ENCODE measurements at regions not wholly inside any gene's neighbourhood (a gene's known extent, or its start where the extent isn't known, plus 50 kb on each side); places are given as distances from the start of the nearest gene placed in this dataset.
A peak's percentile ranks its signal among the peaks of the same experiment; 100 is the strongest.

DNA sequence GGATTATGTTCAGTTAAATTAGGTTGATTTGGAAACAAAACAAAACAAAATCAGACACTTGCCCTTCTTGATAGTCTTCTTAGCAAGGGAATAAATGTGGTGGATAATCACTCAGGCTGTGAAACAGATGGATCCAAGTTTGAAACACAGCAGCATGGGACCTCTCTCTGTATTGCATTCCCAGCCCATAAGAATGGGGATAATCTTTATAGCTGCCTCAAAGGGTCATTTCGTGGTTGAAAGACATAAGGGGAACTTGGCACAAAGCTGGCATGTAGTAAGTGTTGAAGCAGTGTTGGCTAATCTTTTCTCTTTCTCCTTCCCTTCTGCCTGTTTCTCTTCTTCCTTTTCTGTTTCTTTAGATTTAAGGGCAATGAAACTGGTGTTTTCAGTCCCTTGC is 333.9 kb upstream of the TLE4 start:
- TF ChIP-seq, protein P1, sequence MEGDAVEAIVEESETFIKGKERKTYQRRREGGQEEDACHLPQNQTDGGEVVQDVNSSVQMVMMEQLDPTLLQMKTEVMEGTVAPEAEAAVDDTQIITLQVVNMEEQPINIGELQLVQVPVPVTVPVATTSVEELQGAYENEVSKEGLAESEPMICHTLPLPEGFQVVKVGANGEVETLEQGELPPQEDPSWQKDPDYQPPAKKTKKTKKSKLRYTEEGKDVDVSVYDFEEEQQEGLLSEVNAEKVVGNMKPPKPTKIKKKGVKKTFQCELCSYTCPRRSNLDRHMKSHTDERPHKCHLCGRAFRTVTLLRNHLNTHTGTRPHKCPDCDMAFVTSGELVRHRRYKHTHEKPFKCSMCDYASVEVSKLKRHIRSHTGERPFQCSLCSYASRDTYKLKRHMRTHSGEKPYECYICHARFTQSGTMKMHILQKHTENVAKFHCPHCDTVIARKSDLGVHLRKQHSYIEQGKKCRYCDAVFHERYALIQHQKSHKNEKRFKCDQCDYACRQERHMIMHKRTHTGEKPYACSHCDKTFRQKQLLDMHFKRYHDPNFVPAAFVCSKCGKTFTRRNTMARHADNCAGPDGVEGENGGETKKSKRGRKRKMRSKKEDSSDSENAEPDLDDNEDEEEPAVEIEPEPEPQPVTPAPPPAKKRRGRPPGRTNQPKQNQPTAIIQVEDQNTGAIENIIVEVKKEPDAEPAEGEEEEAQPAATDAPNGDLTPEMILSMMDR (IDR thresholded peaks at IDR 0.05; ENCODE audit: insufficient read depth, low read depth, low read length), result no peak
- DNase-seq (ENCODE audit: low read depth), result peak; percentile 30
- H3K4me3 ChIP-seq (ENCODE audit: low read depth, low read length), result no peak overlapping the region

DNA sequence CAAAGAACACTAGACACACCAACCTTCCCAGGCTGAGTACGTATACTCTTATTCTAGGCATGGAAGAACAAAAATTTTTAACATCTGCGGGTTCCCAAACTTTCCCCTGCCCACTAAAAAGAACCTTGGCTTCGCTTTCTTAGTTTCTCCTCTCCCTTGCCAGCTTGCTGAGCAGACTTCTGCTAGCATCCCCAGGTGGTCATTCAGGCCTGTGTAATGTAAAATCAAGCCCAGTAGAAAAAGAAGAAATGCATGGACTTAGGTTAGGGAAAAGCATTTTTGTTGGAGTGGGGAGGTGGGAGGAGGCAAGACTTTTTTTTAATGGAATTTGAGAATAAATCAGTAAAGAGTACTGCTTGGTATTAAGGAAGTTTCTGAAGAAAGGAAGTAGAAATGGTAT is 331.0 kb upstream of the TLE4 start:
- H3K4me3 ChIP-seq (ENCODE audit: low read depth, low read length), result no peak overlapping the region
- no peak for DNase-seq (ENCODE audit: low read depth)
- TF ChIP-seq, protein P1 (IDR thresholded peaks at IDR 0.05; ENCODE audit: insufficient read depth, low read depth, low read length), result no peak

DNA sequence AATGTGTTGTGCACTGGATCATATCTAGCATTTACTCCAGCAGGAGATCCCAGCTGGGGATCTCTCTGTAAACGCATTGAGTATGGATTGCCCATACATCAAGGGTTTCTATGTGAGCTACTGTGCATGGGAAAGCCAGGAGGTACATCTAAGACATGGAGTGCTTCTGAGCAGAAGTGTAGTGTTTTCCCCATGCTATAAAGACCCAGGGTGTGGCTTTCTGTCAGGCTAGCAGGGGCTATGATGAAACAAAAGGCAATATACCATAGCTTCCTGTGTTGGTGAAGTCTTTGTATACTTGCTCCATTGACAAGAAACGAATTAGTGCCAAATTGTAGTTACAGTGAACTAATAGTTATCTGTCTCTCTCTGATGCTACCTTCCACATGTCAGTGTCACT is 329.3 kb upstream of the TLE4 start:
- H3K4me3 ChIP-seq (ENCODE audit: low read depth, low read length), result no peak overlapping the region
- TF ChIP-seq, protein P1 (IDR thresholded peaks at IDR 0.05; ENCODE audit: insufficient read depth, low read depth, low read length), result no peak
- no peak for DNase-seq (ENCODE audit: low read depth)

DNA sequence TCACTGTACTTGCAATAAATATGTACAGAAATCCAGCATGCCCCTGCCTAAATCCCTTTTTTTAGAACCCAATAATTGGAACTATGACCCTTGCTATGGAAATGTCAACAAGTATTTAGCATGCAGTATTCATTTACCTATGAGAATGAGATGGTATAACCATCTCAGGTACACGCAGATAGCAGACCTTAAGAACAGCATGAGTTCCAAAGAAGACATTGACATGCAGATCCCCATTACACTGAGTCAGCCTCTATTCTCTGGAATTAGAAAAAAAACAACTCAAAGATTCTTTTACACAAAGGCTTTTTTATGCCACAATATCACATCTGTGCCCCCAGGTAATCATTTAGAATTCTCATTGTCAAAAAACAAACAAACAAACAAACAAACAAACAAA is 325.6 kb upstream of the TLE4 start:
- H3K4me3 ChIP-seq (ENCODE audit: low read depth, low read length), result no peak overlapping the region
- TF ChIP-seq, protein P1 (IDR thresholded peaks at IDR 0.05; ENCODE audit: insufficient read depth, low read depth, low read length), result no peak
- DNase-seq (ENCODE audit: low read depth), result no peak

DNA sequence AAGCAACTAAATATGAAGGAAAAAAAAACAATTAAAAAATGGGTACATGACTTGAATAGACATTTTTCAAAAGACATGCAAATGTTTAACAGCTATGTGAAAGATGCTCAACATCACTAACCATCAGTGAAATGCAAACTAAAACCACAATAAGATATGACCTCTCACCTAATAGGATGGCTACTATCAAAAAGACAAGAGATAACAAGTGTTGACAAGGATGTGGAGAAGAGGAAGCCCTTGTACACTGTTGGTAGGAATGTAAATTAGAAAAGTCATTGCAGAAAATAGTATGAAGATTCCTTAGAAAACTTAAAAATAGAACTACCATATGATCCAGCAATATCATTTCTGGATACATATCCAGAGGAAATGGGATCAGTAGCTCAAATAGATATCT is 324.7 kb upstream of the TLE4 start:
- no peak overlapping the region for H3K4me3 ChIP-seq (ENCODE audit: low read depth, low read length)
- TF ChIP-seq, protein P1 (IDR thresholded peaks at IDR 0.05; ENCODE audit: insufficient read depth, low read depth, low read length), result no peak
- no peak for DNase-seq (ENCODE audit: low read depth)

DNA sequence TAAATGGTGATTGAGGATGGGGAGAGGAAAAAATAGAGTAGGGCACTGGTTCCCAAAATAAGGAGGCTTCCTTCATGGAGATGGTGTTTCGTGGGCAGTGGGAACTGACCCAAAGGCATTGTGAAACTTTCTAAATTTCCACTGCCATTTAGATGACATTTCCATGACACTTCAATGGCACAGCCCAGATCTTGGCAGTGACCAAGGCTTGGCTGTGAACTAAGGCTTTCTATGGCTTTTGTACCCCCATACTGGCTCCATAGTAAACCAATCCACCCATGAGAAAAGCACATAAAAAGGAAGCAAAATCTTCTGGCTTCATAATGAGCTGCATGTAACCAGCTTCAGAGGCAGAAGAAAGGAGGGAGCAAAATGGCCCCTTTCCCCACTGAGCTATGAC is 321.0 kb upstream of the TLE4 start:
- DNase-seq (ENCODE audit: low read depth), result no peak
- TF ChIP-seq, protein P1 (IDR thresholded peaks at IDR 0.05; ENCODE audit: insufficient read depth, low read depth, low read length), result no peak
- no peak overlapping the region for H3K4me3 ChIP-seq (ENCODE audit: low read depth, low read length)

DNA sequence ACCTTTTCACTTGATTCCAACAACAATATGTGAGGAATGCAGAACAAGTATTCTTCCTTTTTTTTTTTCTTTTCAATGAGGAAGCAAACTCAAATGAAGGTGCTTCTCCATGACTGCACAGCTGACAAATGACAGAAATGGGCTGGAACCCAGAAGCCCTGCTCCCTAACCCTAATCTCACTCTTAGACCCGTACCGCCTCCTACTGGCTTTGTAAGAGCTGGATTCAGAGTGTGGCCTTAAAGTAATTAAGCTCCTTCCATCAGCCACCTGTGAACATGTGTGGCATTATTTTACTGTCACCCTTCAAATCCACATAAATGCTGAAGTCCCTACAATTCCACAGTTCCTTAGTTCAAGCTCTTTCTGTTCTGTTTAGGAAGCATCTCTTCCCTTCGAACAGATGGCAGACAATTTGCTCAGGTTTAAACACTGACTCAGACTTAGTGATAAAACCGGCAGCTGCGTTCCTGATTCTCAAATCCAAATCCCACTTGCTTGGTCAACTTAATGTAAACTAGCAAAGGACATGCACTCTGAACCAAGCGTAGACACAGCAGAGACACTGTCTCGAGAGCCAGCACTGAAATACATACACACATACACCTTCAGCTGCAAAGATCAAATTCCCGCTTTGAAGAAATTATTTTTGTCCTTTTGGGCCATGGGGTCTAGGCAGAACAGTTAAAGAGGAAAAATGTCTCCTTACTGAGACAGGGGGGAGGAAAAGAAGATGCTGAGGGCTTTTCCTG is 316.7 kb upstream of the TLE4 start:
- no peak overlapping the region for H3K4me3 ChIP-seq (ENCODE audit: low read depth, low read length)
- DNase-seq (ENCODE audit: low read depth), result no peak
- TF ChIP-seq, protein P1 (IDR thresholded peaks at IDR 0.05; ENCODE audit: insufficient read depth, low read depth, low read length), result peak; percentile 38

All from fibroblast of villous mesenchyme (primary cell).